ENCODE measurements at regions not wholly inside any gene's neighbourhood (a gene's known extent, or its start where the extent isn't known, plus 50 kb on each side); places are given as distances from the start of the nearest gene placed in this dataset.

DNA sequence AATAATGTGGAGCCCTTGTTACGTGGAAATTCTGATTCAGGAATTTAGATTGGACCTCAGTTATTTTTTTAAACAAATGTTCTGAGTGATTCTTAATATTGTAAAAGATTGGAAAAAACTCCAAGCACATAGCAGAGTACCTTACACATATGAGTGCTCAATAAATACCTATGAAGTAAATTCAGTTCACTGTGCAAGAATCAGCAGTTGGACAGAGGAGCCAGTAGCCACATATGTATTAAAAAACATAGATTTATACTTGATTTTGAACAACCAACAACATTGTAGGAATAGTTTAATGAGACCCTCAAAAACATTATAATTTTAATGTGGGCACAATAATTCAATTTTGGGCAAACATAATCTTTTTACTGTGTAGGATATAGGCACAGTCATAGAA is 109.3 kb upstream of the B3GAT2 start:
- no peak for DNase-seq
- intact Hi-C loops (cut with DNase I) = no loop called here
- Histone ChIP-seq H3K4me1 (no peaks in the 10 kb centered on the region), H3K9me3 (no peaks in the 10 kb centered on the region), H3K27ac (no peak overlapping the region), H3K36me3 (no peaks in the 10 kb centered on the region), H3K4me3 (no peak overlapping the region), H3K27me3 (no peaks in the 10 kb centered on the region)
- no peak for ATAC-seq
- TF ChIP-seq, protein P1, sequence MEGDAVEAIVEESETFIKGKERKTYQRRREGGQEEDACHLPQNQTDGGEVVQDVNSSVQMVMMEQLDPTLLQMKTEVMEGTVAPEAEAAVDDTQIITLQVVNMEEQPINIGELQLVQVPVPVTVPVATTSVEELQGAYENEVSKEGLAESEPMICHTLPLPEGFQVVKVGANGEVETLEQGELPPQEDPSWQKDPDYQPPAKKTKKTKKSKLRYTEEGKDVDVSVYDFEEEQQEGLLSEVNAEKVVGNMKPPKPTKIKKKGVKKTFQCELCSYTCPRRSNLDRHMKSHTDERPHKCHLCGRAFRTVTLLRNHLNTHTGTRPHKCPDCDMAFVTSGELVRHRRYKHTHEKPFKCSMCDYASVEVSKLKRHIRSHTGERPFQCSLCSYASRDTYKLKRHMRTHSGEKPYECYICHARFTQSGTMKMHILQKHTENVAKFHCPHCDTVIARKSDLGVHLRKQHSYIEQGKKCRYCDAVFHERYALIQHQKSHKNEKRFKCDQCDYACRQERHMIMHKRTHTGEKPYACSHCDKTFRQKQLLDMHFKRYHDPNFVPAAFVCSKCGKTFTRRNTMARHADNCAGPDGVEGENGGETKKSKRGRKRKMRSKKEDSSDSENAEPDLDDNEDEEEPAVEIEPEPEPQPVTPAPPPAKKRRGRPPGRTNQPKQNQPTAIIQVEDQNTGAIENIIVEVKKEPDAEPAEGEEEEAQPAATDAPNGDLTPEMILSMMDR (IDR thresholded peaks at IDR 0.05) = no peak

DNA sequence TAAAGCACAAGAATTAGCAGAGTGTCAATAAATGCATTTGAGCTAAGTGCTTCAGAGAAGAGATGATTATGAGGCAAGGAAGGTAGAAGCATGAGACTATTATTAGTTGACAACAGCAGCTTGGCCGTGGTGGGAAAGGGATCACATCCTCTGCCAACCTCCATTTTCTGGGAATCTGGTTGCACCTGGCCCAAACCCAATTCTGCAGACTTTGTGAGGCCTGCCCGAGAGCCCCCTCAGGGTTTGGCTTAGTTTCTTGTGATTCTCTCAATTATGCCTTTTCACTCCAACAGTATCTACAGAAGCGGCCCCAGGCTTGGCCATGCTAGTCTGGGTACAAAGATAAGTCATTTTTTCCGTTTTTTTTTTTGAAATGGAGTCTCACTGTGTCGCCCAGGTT is 111.0 kb upstream of the B3GAT2 start:
- ATAC-seq = no peak
- H3K36me3 ChIP-seq = no peaks in the 10 kb centered on the region
- intact Hi-C loops (cut with DNase I) = no loop called here

DNA sequence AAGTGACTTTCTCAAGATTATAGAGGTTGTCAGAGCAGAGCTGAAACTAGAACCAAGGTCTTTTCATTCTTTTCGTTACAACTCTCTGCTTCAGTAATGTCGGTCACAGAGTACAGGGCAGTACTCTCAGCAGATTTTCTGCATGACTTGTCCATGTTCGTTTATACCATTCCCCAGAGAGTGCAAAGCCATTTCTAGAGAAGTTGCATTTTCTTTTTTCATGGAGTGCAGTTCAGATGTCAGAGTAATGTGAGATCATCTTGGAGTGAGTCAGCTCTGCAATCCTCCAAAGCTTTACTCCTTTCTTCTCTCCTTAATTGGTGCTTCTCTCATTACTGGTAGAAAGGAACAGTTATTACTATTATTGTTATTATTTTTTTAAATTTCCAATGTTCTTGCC is 115.6 kb upstream of the B3GAT2 start:
- TF ChIP-seq, protein P1 (IDR thresholded peaks at IDR 0.05) = no peak
- Histone ChIP-seq H3K4me1 (no peaks in the 10 kb centered on the region), H3K4me3 (no peak overlapping the region), H3K27me3 (no peaks in the 10 kb centered on the region), H3K27ac (no peak overlapping the region), H3K36me3 (no peaks in the 10 kb centered on the region), H3K9me3 (no peaks in the 10 kb centered on the region)
- ATAC-seq (no peak), DNase-seq (no peak)
- intact Hi-C loops (cut with DNase I) = no loop called here

More for the DNA sequence above, 111.0 kb upstream of the B3GAT2 start:
- Histone ChIP-seq H3K9me3 (no peaks in the 10 kb centered on the region), H3K4me3 (no peak overlapping the region), H3K27me3 (no peaks in the 10 kb centered on the region), H3K4me1 (no peaks in the 10 kb centered on the region), H3K27ac (no peak overlapping the region)
- DNase-seq = no peak
- TF ChIP-seq, protein P1 (IDR thresholded peaks at IDR 0.05) = no peak

DNA sequence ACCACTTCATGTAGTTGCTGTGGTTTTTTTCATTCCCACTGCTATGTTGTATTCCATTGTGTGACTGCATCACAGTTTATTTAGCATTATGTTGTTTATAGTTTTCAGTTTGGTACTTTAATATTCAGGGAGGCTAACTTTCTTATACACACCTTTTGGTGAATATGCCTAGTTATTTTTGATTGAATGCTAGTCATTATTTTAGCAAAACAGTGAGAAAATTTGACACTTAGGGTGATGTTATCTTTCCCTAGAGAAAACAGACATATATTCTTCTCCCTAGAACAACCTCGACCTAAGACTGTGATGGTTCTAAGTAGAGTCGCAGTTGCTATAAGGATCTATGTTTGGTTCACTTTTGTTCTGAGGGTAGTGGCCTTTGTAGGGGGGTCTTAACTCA is 120.8 kb upstream of the B3GAT2 start:
- peaks cover 12% of the 10 kb centered on the region for H3K4me1 ChIP-seq
- H3K36me3 ChIP-seq = no peaks in the 10 kb centered on the region
- H3K9me3 ChIP-seq = no peaks in the 10 kb centered on the region
- intact Hi-C loops (cut with DNase I) = no loop called here
- H3K27ac ChIP-seq = no peak overlapping the region
- TF ChIP-seq, protein P1 (IDR thresholded peaks at IDR 0.05) = no peak
- no peak overlapping the region for H3K4me3 ChIP-seq
- no peak for ATAC-seq
- no peaks in the 10 kb centered on the region for H3K27me3 ChIP-seq
- DNase-seq = no peak

DNA sequence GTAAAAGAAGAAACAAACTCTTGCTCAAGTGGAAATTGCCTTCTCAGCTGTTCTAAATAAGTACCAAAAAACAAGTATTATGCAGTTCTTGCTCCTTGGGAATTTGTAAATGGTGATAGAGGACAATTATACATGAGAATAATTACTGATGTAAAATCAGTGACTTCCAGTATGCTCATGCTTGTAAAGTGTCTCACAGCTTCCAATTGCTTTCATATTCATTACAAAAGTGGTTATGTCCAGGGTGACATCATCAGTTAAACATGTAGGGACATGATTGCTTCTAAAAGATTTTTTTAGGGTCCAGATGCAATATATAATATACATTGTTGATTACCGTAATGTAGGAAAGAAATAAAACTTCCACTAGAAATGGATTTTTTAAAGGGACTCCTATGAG is 122.8 kb upstream of the B3GAT2 start:
- intact Hi-C loops (cut with DNase I) = no loop called here
- TF ChIP-seq, protein P1 (IDR thresholded peaks at IDR 0.05) = no peak

DNA sequence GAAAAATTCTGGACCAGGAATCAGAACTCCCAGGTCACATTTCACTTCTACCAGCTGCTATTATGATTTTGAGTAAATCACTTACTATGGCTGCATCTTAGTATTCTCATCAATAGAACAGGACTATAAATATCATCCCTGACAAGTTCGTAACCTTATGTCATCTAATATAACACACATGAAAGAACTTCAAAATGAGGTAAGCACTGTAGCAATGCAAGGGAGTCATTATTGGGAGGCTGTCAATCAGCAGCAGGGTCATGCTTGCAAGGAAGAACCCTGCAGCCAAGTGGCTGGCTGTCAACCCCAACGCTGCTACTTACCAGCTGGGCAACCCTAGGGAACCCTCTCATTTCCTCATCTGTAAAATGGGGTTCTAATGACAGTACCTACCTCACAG is 123.3 kb upstream of the B3GAT2 start:
- H3K9me3 ChIP-seq = no peaks in the 10 kb centered on the region
- H3K4me1 ChIP-seq = peaks cover 16% of the 10 kb centered on the region
- intact Hi-C loops (cut with DNase I) = no loop called here
- no peaks in the 10 kb centered on the region for H3K27me3 ChIP-seq
- H3K27ac ChIP-seq = no peak overlapping the region
- TF ChIP-seq, protein P1 (IDR thresholded peaks at IDR 0.05) = no peak
- H3K36me3 ChIP-seq = no peaks in the 10 kb centered on the region
- DNase-seq (no peak), ATAC-seq (no peak)
- no peak overlapping the region for H3K4me3 ChIP-seq

More for the DNA sequence above, 122.8 kb upstream of the B3GAT2 start:
- ATAC-seq (no peak), DNase-seq (no peak)
- H3K27me3 ChIP-seq = no peaks in the 10 kb centered on the region
- peaks cover 16% of the 10 kb centered on the region for H3K4me1 ChIP-seq
- no peaks in the 10 kb centered on the region for H3K36me3 ChIP-seq
- H3K4me3 ChIP-seq = no peak overlapping the region
- H3K27ac ChIP-seq = no peak overlapping the region
- no peaks in the 10 kb centered on the region for H3K9me3 ChIP-seq
